HL-60 (cell line): ENCODE measurements at regions not wholly inside any gene's neighbourhood (a gene's known extent, or its start where the extent isn't known, plus 50 kb on each side); places are given as distances from the start of the nearest gene placed in this dataset.

Experiments
- DNase-seq, 2 experiments: peaks; one replicate each; pipeline ENCODE4 v3.0.0-alpha.2; 2010 to 2020; ENCODE audit warnings: low read depth in 1 of 2, low spot score in 1 of 2
- H3K27ac ChIP-seq: fragments of 250-450 bp; sonication (Bioruptor Pico); replicated peaks from 2 replicates; pipeline ENCODE4 v1.5.1; 2020; ENCODE audit warnings: mild to moderate bottlenecking, moderate library complexity
- H3K27me3 ChIP-seq: fragments of 250-450 bp; sonication (Bioruptor Pico); 2 replicates; pipeline ENCODE4 v1.5.1; 2021; ENCODE audit warnings: mild to moderate bottlenecking, moderate library complexity; ENCODE audit not compliant: insufficient read depth, poor library complexity, severe bottlenecking
- H3K4me3 ChIP-seq: replicated peaks from 2 replicates; pipeline ENCODE4 v1.5.1; 2011; ENCODE audit warnings: mild to moderate bottlenecking, control low read depth, low read length; ENCODE audit not compliant: insufficient read depth
- CTCF ChIP-seq: IDR thresholded peaks from one replicate; pipeline ENCODE4 v1.5.1; 2011; ENCODE audit warnings: low read length, control low read depth, inconsistent platforms; ENCODE audit not compliant: insufficient read depth
- GABPA ChIP-seq: IDR thresholded peaks from 2 replicates; pipeline ENCODE4 v1.6.1; 2012; ENCODE audit warnings: low read depth
- POLR2AphosphoS5 ChIP-seq: IDR thresholded peaks from 2 replicates; pipeline ENCODE4 v1.6.1; 2012; ENCODE audit warnings: low read depth
- REST ChIP-seq: IDR thresholded peaks from 2 replicates; pipeline ENCODE4 v1.6.1; 2012; ENCODE audit warnings: low read depth; ENCODE audit not compliant: insufficient replicate concordance
- SPI1 ChIP-seq: IDR thresholded peaks from 2 replicates; pipeline ENCODE4 v1.6.1; 2012; ENCODE audit warnings: low read depth, mild to moderate bottlenecking, borderline replicate concordance

GRCh38 chr2:47295131-47295980 lies 73.8 kb upstream of the EPCAM start:
- TF ChIP-seq CTCF, result no peak
- TF ChIP-seq REST, result no peak
- TF ChIP-seq GABPA, result no peak
- no peak for TF ChIP-seq SPI1
- TF ChIP-seq POLR2AphosphoS5, result no peak
- Histone ChIP-seq H3K27me3 (no peaks in the 10 kb centered on the region), H3K27ac (peak overlapping the region; percentile 53), H3K4me3 (no peak overlapping the region)
- no peak for DNase-seq

GRCh38 chr2:47293976-47294375 lies 75.1 kb upstream of the EPCAM start:
- TF ChIP-seq CTCF (no peak), GABPA (no peak), POLR2AphosphoS5 (no peak), REST (no peak), SPI1 (no peak)
- no peak for DNase-seq

GRCh38 chr2:47288864-47289263 lies 80.2 kb upstream of the EPCAM start:
- H3K4me3 ChIP-seq, result no peak overlapping the region
- no peaks in the 10 kb centered on the region for H3K27me3 ChIP-seq
- no peak for TF ChIP-seq CTCF
- no peak for TF ChIP-seq SPI1
- TF ChIP-seq POLR2AphosphoS5, result no peak
- TF ChIP-seq REST, result no peak
- no peak for TF ChIP-seq GABPA
- peak in 1 of 2 experiments; percentile 80 for DNase-seq
- H3K27ac ChIP-seq, result no peak overlapping the region

More at GRCh38 chr2:47293976-47294375, 75.1 kb upstream of the EPCAM start:
- H3K4me3 ChIP-seq, result no peak overlapping the region
- H3K27ac ChIP-seq, result no peak overlapping the region
- H3K27me3 ChIP-seq, result no peaks in the 10 kb centered on the region
